ENCODE measurements at regions not wholly inside any gene's neighbourhood (a gene's known extent, or its start where the extent isn't known, plus 50 kb on each side); places are given as distances from the start of the nearest gene placed in this dataset.

- TF ChIP-seq CTCF (optimal IDR thresholded peaks at IDR 0.05 in 1 of 3, IDR thresholded peaks at IDR 0.05 in 1 of 3, conservative IDR thresholded peaks at IDR 0.05 in 1 of 3; ENCODE audit: extremely low read depth in 1 of 3, insufficient read depth in 2 of 3, low read length in 3 of 3) (no peak), EZH2 (IDR thresholded peaks at IDR 0.05; ENCODE audit: low read length) (no peak)
Observed at GRCh38 chr2:137748533-137748932, 215.7 kb upstream of the HNMT start.

Measured in keratinocyte (primary cell).